ENCODE measurements at regions not wholly inside any gene's neighbourhood (a gene's known extent, or its start where the extent isn't known, plus 50 kb on each side); places are given as distances from the start of the nearest gene placed in this dataset.

GRCh38 chr5:97406946-97407676, 224.1 kb upstream of the RIOK2 start (continued):
- no peak for TF ChIP-seq USF2 (IDR thresholded peaks at IDR 0.05; ENCODE audit: low read length)
- no peak for TF ChIP-seq SP1 (IDR thresholded peaks at IDR 0.05; ENCODE audit: low read depth, low read length)
- no peak for TF ChIP-seq TBP (IDR thresholded peaks at IDR 0.05; ENCODE audit: low read depth, low read length)

Data from H1 (cell line).